PC-3 (cell line): ENCODE measurements at regions not wholly inside any gene's neighbourhood (a gene's known extent, or its start where the extent isn't known, plus 50 kb on each side); places are given as distances from the start of the nearest gene placed in this dataset.
A peak's percentile ranks its signal among the peaks of the same experiment; 100 is the strongest.

Experiments
- ATAC-seq: fragments of 200-7000 bp; cut with Tn5 transposase; 2 replicates; pipeline ENCODE4 v1.9.1; 2020; ENCODE audit warnings: mild to moderate bottlenecking, moderate library complexity
- BruUV-seq: library from RNA; stranded (reverse); fragments of 400-500 nt; replicated peaks from 2 replicates; lab custom pipeline; 2021; lab: Mats Ljungman, UMichigan
- CTCF ChIA-PET: fragments of 300-600 bp; sonication (Branson Sonifier 250); formaldehyde crosslinking; loops from one replicate; lab custom pipeline; 2022; ENCODE audit warnings: antibody characterized with exemption; lab: Charles Lee
- POLR2A ChIA-PET: fragments of 300-600 bp; sonication (Branson Sonifier 250); formaldehyde crosslinking; loops from one replicate; lab custom pipeline; 2022; ENCODE audit warnings: antibody characterized with exemption; ENCODE audit not compliant: unreplicated experiment; lab: Charles Lee
- DNase-seq: peaks from one replicate; pipeline ENCODE4 v3.0.0-alpha.2; 2015
- H2AFZ ChIP-seq: fragments of 300-600 bp; sonication (generic); 2 replicates; pipeline ENCODE4 v1.6.0; 2016; ENCODE audit warnings: antibody characterized with exemption, low read length
- H3F3A ChIP-seq: fragments of 300-600 bp; sonication (generic); one replicate; pipeline ENCODE4 v1.6.0; 2017; ENCODE audit warnings: antibody characterized with exemption, low read length, control low read depth, mild to moderate bottlenecking; ENCODE audit not compliant: unreplicated experiment
- H3K27ac ChIP-seq: fragments of 300-600 bp; sonication (generic); 2 replicates; pipeline ENCODE4 v1.5.1; 2016; ENCODE audit warnings: mild to moderate bottlenecking, low read length
- H3K27me3 ChIP-seq: fragments of 300-600 bp; sonication (generic); 2 replicates; pipeline ENCODE4 v1.6.1; 2016; ENCODE audit warnings: low read length, mixed read lengths
- H3K36me3 ChIP-seq: fragments of 300-600 bp; sonication (generic); 2 replicates; pipeline ENCODE4 v1.6.1; 2016; ENCODE audit warnings: low read depth, mixed run types, low read length, mixed read lengths
- H3K4me1 ChIP-seq: fragments of 300-600 bp; sonication (generic); 2 replicates; pipeline ENCODE4 v1.5.1; 2016; ENCODE audit warnings: low read length; ENCODE audit not compliant: insufficient read depth
- H3K4me2 ChIP-seq: fragments of 300-600 bp; sonication (generic); 2 replicates; pipeline ENCODE4 v1.6.0; 2016; ENCODE audit warnings: low read length
- H3K4me3 ChIP-seq: fragments of 300-600 bp; sonication (generic); 2 replicates; pipeline ENCODE4 v1.5.1; 2016; ENCODE audit warnings: mild to moderate bottlenecking, low read length, mixed read lengths
- H3K79me2 ChIP-seq: fragments of 300-600 bp; sonication (generic); 2 replicates; pipeline ENCODE4 v1.6.1; 2017; ENCODE audit warnings: low read length, mixed read lengths
- H3K9ac ChIP-seq: fragments of 300-600 bp; sonication (generic); 2 replicates; pipeline ENCODE4 v1.6.0; 2016; ENCODE audit warnings: mild to moderate bottlenecking, low read length
- H3K9me2 ChIP-seq: fragments of 300-600 bp; sonication (generic); replicated peaks from 2 replicates; pipeline ENCODE4 v1.6.1; 2016; ENCODE audit warnings: mixed run types, low read length, mixed read lengths
- H3K9me3 ChIP-seq: fragments of 300-600 bp; sonication (generic); 2 replicates; pipeline ENCODE4 v1.6.1; 2016; ENCODE audit warnings: low read length, mixed read lengths
- H4K20me1 ChIP-seq: fragments of 300-600 bp; sonication (generic); 2 replicates; pipeline ENCODE4 v1.6.1; 2016; ENCODE audit warnings: low read length, mixed read lengths
- CTCF ChIP-seq: fragments of 300-600 bp; sonication (generic); conservative IDR thresholded peaks from 2 replicates; pipeline ENCODE4 v1.5.1; 2017; ENCODE audit warnings: antibody characterized with exemption, low read depth, mild to moderate bottlenecking, low read length
- EZH2 ChIP-seq: fragments of 300-600 bp; sonication (generic); IDR thresholded peaks from one replicate; pipeline ENCODE4 v1.6.1; 2017; ENCODE audit warnings: antibody characterized with exemption, mild to moderate bottlenecking, low read length; ENCODE audit not compliant: unreplicated experiment
- EZH2phosphoT487 ChIP-seq: fragments of 300-600 bp; sonication (generic); IDR thresholded peaks from 2 replicates; pipeline ENCODE4 v1.6.1; 2018; ENCODE audit warnings: mild to moderate bottlenecking, antibody characterized with exemption, low read length, borderline replicate concordance
- intact Hi-C: fragments of 100-400 bp; cut with micrococcal nuclease; formaldehyde crosslinking; loops from 2 replicates; pipeline ENCODE4 v1.9.0; 2023

GRCh38 chr7:138304071-138304320, 156.1 kb upstream of the TRIM24 start:
- BruUV-seq: no TSS peak
- Histone ChIP-seq H3F3A (no peaks in the 10 kb centered on the region), H3K4me1 (no peaks in the 10 kb centered on the region), H3K9me2 (no peaks in the 10 kb centered on the region), H3K9me3 (no peaks in the 10 kb centered on the region), H3K36me3 (no peaks in the 10 kb centered on the region; the same call in 1 of the 2 replicates), H4K20me1 (no peaks in the 10 kb centered on the region), H3K4me3 (no peak overlapping the region), H3K9ac (no peak overlapping the region), H2AFZ (no peak overlapping the region), H3K79me2 (no peaks in the 10 kb centered on the region), H3K27ac (no peak overlapping the region), H3K4me2 (0 out of 2 replicates have a peak overlapping the region, but pooled peaks have one; percentile 7), H3K27me3 (no peaks in the 10 kb centered on the region)
- DNase-seq (no peak), ATAC-seq (peak; percentile 24; the same call in 1 of the 2 replicates)
- intact Hi-C loops: no loop called here
- ChIA-PET CTCF (no interaction called here), POLR2A (no interaction called here)
- TF ChIP-seq EZH2 (no peak), CTCF (no peak), EZH2phosphoT487 (no peak)

- no peak overlapping the region for H3K4me2 ChIP-seq
- H3K79me2 ChIP-seq: no peaks in the 10 kb centered on the region
- H3K9me2 ChIP-seq: no peaks in the 10 kb centered on the region
- no peak overlapping the region for H3K9ac ChIP-seq
- no peaks in the 10 kb centered on the region; the same call in 1 of the 2 replicates for H3K36me3 ChIP-seq
- H3K4me3 ChIP-seq: no peak overlapping the region
- POLR2A ChIA-PET: no interaction called here
- H4K20me1 ChIP-seq: no peaks in the 10 kb centered on the region
- no peaks in the 10 kb centered on the region for H3K4me1 ChIP-seq
- intact Hi-C loops: no loop called here
- H3K27me3 ChIP-seq: no peaks in the 10 kb centered on the region
- no peak overlapping the region for H3K27ac ChIP-seq
- CTCF ChIA-PET: no interaction called here
- no peaks in the 10 kb centered on the region for H3K9me3 ChIP-seq
- DNase-seq: no peak
- H2AFZ ChIP-seq: no peak overlapping the region
- TF ChIP-seq EZH2 (no peak), CTCF (no peak), EZH2phosphoT487 (no peak)
- H3F3A ChIP-seq: no peaks in the 10 kb centered on the region
- no TSS peak for BruUV-seq
- ATAC-seq: no peak
Measured at GRCh38 chr7:138307633-138308032, 152.4 kb upstream of the TRIM24 start.

GRCh38 chr7:138308136-138308535, 151.9 kb upstream of the TRIM24 start:
- DNase-seq (no peak), ATAC-seq (no peak)
- H2AFZ ChIP-seq: no peak overlapping the region
- no peaks in the 10 kb centered on the region for H3F3A ChIP-seq
- POLR2A ChIA-PET: no interaction called here
- BruUV-seq: no TSS peak
- no peak overlapping the region for H3K4me3 ChIP-seq
- H3K36me3 ChIP-seq: no peaks in the 10 kb centered on the region; the same call in 1 of the 2 replicates
- no peaks in the 10 kb centered on the region for H3K27me3 ChIP-seq
- CTCF ChIA-PET: no interaction called here
- no peaks in the 10 kb centered on the region for H3K79me2 ChIP-seq
- no peaks in the 10 kb centered on the region for H3K4me1 ChIP-seq
- H3K4me2 ChIP-seq: no peak overlapping the region
- H3K9ac ChIP-seq: no peak overlapping the region
- intact Hi-C loops: no loop called here
- no peaks in the 10 kb centered on the region for H3K9me3 ChIP-seq
- H4K20me1 ChIP-seq: no peaks in the 10 kb centered on the region
- no peaks in the 10 kb centered on the region for H3K9me2 ChIP-seq
- H3K27ac ChIP-seq: no peak overlapping the region
- TF ChIP-seq CTCF: no peak
- no peak for TF ChIP-seq EZH2phosphoT487
